ENCODE measurements at regions not wholly inside any gene's neighbourhood (a gene's known extent, or its start where the extent isn't known, plus 50 kb on each side); places are given as distances from the start of the nearest gene placed in this dataset.

- TF ChIP-seq FOXP2 (optimal IDR thresholded peaks at IDR 0.05; ENCODE audit: borderline replicate concordance, extremely low read depth, extremely low read length, insufficient read depth): no peak
- TF ChIP-seq POLR2AphosphoS5 (IDR thresholded peaks at IDR 0.05; ENCODE audit: low read depth, low read length): no peak
- TF ChIP-seq, protein P1, sequence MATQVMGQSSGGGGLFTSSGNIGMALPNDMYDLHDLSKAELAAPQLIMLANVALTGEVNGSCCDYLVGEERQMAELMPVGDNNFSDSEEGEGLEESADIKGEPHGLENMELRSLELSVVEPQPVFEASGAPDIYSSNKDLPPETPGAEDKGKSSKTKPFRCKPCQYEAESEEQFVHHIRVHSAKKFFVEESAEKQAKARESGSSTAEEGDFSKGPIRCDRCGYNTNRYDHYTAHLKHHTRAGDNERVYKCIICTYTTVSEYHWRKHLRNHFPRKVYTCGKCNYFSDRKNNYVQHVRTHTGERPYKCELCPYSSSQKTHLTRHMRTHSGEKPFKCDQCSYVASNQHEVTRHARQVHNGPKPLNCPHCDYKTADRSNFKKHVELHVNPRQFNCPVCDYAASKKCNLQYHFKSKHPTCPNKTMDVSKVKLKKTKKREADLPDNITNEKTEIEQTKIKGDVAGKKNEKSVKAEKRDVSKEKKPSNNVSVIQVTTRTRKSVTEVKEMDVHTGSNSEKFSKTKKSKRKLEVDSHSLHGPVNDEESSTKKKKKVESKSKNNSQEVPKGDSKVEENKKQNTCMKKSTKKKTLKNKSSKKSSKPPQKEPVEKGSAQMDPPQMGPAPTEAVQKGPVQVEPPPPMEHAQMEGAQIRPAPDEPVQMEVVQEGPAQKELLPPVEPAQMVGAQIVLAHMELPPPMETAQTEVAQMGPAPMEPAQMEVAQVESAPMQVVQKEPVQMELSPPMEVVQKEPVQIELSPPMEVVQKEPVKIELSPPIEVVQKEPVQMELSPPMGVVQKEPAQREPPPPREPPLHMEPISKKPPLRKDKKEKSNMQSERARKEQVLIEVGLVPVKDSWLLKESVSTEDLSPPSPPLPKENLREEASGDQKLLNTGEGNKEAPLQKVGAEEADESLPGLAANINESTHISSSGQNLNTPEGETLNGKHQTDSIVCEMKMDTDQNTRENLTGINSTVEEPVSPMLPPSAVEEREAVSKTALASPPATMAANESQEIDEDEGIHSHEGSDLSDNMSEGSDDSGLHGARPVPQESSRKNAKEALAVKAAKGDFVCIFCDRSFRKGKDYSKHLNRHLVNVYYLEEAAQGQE (IDR thresholded peaks at IDR 0.05; ENCODE audit: insufficient read depth in 1 of 2, low read depth in 2 of 2, low read length in 2 of 2): no peak
- no peak for TF ChIP-seq TAF1 (IDR thresholded peaks at IDR 0.05; ENCODE audit: borderline replicate concordance, insufficient read depth, low read length)
- no peak for TF ChIP-seq SIN3A (IDR thresholded peaks at IDR 0.05; ENCODE audit: borderline replicate concordance, insufficient read depth, low read length)
Measured at GRCh38 chr11:43545610-43546009, 134.9 kb upstream of the HSD17B12 start.

GRCh38 chr11:43546561-43547429, 133.7 kb upstream of the HSD17B12 start:
- no peak for TF ChIP-seq TAF1 (IDR thresholded peaks at IDR 0.05; ENCODE audit: borderline replicate concordance, insufficient read depth, low read length)
- no peak for TF ChIP-seq FOXP2 (optimal IDR thresholded peaks at IDR 0.05; ENCODE audit: borderline replicate concordance, extremely low read depth, extremely low read length, insufficient read depth)
- no peak for TF ChIP-seq SIN3A (IDR thresholded peaks at IDR 0.05; ENCODE audit: borderline replicate concordance, insufficient read depth, low read length)
- TF ChIP-seq POLR2AphosphoS5 (IDR thresholded peaks at IDR 0.05; ENCODE audit: low read depth, low read length): no peak
- TF ChIP-seq, protein P1 (IDR thresholded peaks at IDR 0.05; ENCODE audit: insufficient read depth in 1 of 2, low read depth in 2 of 2, low read length in 2 of 2): no peak

GRCh38 chr11:43547430-43547831, 133.1 kb upstream of the HSD17B12 start:
- TF ChIP-seq SIN3A (IDR thresholded peaks at IDR 0.05; ENCODE audit: borderline replicate concordance, insufficient read depth, low read length) (no peak), POLR2AphosphoS5 (IDR thresholded peaks at IDR 0.05; ENCODE audit: low read depth, low read length) (no peak), FOXP2 (optimal IDR thresholded peaks at IDR 0.05; ENCODE audit: borderline replicate concordance, extremely low read depth, extremely low read length, insufficient read depth) (no peak)
- TF ChIP-seq, protein P1 (IDR thresholded peaks at IDR 0.05; ENCODE audit: insufficient read depth in 1 of 2, low read depth in 2 of 2, low read length in 2 of 2): no peak

GRCh38 chr11:43547889-43548381, 132.6 kb upstream of the HSD17B12 start:
- TF ChIP-seq TAF1 (IDR thresholded peaks at IDR 0.05; ENCODE audit: borderline replicate concordance, insufficient read depth, low read length) (no peak), FOXP2 (optimal IDR thresholded peaks at IDR 0.05; ENCODE audit: borderline replicate concordance, extremely low read depth, extremely low read length, insufficient read depth) (no peak), SIN3A (IDR thresholded peaks at IDR 0.05; ENCODE audit: borderline replicate concordance, insufficient read depth, low read length) (no peak), POLR2AphosphoS5 (IDR thresholded peaks at IDR 0.05; ENCODE audit: low read depth, low read length) (no peak)
- TF ChIP-seq, protein P1 (IDR thresholded peaks at IDR 0.05; ENCODE audit: insufficient read depth in 1 of 2, low read depth in 2 of 2, low read length in 2 of 2): no peak
